ENCODE measurements at regions not wholly inside any gene's neighbourhood (a gene's known extent, or its start where the extent isn't known, plus 50 kb on each side); places are given as distances from the start of the nearest gene placed in this dataset.

DNA sequence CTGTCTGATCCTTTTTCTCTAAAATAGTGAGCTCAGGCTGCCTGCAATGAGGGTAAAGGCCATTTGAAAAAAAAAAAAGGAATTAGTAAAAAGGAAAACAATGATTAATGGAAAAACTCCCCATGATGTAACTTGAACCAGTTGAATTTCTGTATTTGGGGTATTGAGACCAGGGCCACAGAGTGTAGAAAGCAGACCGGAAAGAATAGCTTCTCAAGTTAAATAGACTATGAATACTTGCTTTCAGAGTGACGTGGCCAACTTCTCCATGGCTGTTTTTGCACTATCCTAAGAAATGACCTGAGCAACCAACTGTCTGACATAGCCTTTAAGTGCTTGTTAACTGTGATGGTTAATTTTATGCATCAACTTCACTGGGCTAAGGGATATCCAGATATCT is 222.1 kb upstream of the INTU start:
- TF ChIP-seq NR2F2 (IDR thresholded peaks at IDR 0.05) (no peak), YY1 (IDR thresholded peaks at IDR 0.05) (no peak), RAD21 (IDR thresholded peaks at IDR 0.05) (no peak), RXRA (IDR thresholded peaks at IDR 0.05) (no peak), JUND (IDR thresholded peaks at IDR 0.05) (no peak), HNF4G (IDR thresholded peaks at IDR 0.05) (no peak)
- TF ChIP-seq, protein P1, sequence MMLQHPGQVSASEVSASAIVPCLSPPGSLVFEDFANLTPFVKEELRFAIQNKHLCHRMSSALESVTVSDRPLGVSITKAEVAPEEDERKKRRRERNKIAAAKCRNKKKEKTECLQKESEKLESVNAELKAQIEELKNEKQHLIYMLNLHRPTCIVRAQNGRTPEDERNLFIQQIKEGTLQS (IDR thresholded peaks at IDR 0.05), result no peak
- TF ChIP-seq, protein P2, sequence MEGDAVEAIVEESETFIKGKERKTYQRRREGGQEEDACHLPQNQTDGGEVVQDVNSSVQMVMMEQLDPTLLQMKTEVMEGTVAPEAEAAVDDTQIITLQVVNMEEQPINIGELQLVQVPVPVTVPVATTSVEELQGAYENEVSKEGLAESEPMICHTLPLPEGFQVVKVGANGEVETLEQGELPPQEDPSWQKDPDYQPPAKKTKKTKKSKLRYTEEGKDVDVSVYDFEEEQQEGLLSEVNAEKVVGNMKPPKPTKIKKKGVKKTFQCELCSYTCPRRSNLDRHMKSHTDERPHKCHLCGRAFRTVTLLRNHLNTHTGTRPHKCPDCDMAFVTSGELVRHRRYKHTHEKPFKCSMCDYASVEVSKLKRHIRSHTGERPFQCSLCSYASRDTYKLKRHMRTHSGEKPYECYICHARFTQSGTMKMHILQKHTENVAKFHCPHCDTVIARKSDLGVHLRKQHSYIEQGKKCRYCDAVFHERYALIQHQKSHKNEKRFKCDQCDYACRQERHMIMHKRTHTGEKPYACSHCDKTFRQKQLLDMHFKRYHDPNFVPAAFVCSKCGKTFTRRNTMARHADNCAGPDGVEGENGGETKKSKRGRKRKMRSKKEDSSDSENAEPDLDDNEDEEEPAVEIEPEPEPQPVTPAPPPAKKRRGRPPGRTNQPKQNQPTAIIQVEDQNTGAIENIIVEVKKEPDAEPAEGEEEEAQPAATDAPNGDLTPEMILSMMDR (IDR thresholded peaks at IDR 0.05; ENCODE audit: low read depth, low read length, missing input control), result no peak
